GM23338 (cell line): ENCODE measurements at regions not wholly inside any gene's neighbourhood (a gene's known extent, or its start where the extent isn't known, plus 50 kb on each side); places are given as distances from the start of the nearest gene placed in this dataset.

Source experiments
- ATAC-seq: fragments of 200-7000 bp; cut with Tn5 transposase; 3 replicates; pipeline ENCODE4 v1.9.1; 2020
- DNase-seq: peaks from one replicate; pipeline ENCODE4 v3.0.0-alpha.2; 2015; ENCODE audit warnings: low spot score
- H2AFZ ChIP-seq: fragments of 200-600 bp; sonication (generic); 2 replicates; pipeline ENCODE4 v1.8.0; 2016; ENCODE audit warnings: antibody characterized with exemption, mild to moderate bottlenecking, moderate library complexity
- H3F3A ChIP-seq: fragments of 200-600 bp; sonication (generic); replicated peaks from 2 replicates; pipeline ENCODE4 v1.8.0; 2017; ENCODE audit warnings: antibody characterized with exemption, mixed run types, low read depth
- H3K27ac ChIP-seq: fragments of 200-600 bp; sonication (generic); 2 replicates; pipeline ENCODE4 v1.6.1; 2016; ENCODE audit warnings: low read depth
- H3K27me3 ChIP-seq: fragments of 200-600 bp; sonication (generic); 2 replicates; pipeline ENCODE4 v1.8.0; 2016; ENCODE audit warnings: mild to moderate bottlenecking, mixed run types, moderate library complexity; ENCODE audit not compliant: insufficient read depth
- H3K36me3 ChIP-seq: fragments of 200-600 bp; sonication (generic); 2 replicates; pipeline ENCODE4 v1.8.0; 2016; ENCODE audit warnings: mild to moderate bottlenecking; ENCODE audit not compliant: insufficient read depth
- H3K4me1 ChIP-seq: fragments of 200-600 bp; sonication (generic); 2 replicates; pipeline ENCODE4 v1.8.0; 2016; ENCODE audit warnings: mild to moderate bottlenecking, moderate library complexity; ENCODE audit not compliant: insufficient read depth
- H3K4me2 ChIP-seq: fragments of 200-600 bp; sonication (generic); 2 replicates; pipeline ENCODE4 v1.7.1; 2017; ENCODE audit warnings: mixed run types
- H3K4me3 ChIP-seq: fragments of 200-600 bp; sonication (generic); 2 replicates; pipeline ENCODE4 v1.6.1; 2016; ENCODE audit warnings: mixed run types
- H3K79me2 ChIP-seq: fragments of 200-600 bp; sonication (generic); replicated peaks from 2 replicates; pipeline ENCODE4 v1.8.0; 2017; ENCODE audit warnings: mild to moderate bottlenecking; ENCODE audit not compliant: insufficient read depth
- H3K9me2 ChIP-seq: fragments of 200-600 bp; sonication (generic); 2 replicates; pipeline ENCODE4 v1.8.0; 2017; ENCODE audit not compliant: insufficient read depth
- H4K20me1 ChIP-seq: fragments of 200-600 bp; sonication (generic); replicated peaks from 2 replicates; pipeline ENCODE4 v1.8.0; 2017; ENCODE audit warnings: mild to moderate bottlenecking; ENCODE audit not compliant: insufficient read depth
- H3K27ac Mint-ChIP-seq: 2 replicates; pipeline ENCODE4 v1.8.0; 2020; ENCODE audit warnings: inconsistent platforms, mild to moderate bottlenecking, moderate library complexity, mixed read lengths
- H3K27me3 Mint-ChIP-seq: 3 replicates; pipeline ENCODE4 v1.8.0; 2022; ENCODE audit warnings: low read depth, mild to moderate bottlenecking, moderate library complexity, mixed read lengths, inconsistent platforms; ENCODE audit not compliant: insufficient read depth, poor library complexity
- H3K36me3 Mint-ChIP-seq: 3 replicates; pipeline ENCODE4 v1.8.0; 2021; ENCODE audit warnings: low read depth, mild to moderate bottlenecking, inconsistent platforms, moderate library complexity, mixed read lengths
- H3K4me1 Mint-ChIP-seq: 3 replicates; pipeline ENCODE4 v1.8.0; 2020; ENCODE audit warnings: mild to moderate bottlenecking, inconsistent platforms, mixed read lengths
- H3K4me3 Mint-ChIP-seq: 3 replicates; pipeline ENCODE4 v1.8.0; 2021; ENCODE audit warnings: moderate library complexity, mild to moderate bottlenecking, inconsistent platforms, mixed read lengths
- H3K9me3 Mint-ChIP-seq: 3 replicates; pipeline ENCODE4 v1.8.0; 2020; ENCODE audit warnings: moderate library complexity, mild to moderate bottlenecking, inconsistent platforms, mixed read lengths
- CREB1 ChIP-seq: fragments of 250-450 bp; sonication (Bioruptor Pico); IDR thresholded peaks from 2 replicates; pipeline ENCODE4 v1.5.0; 2020; ENCODE audit warnings: low read depth, mild to moderate bottlenecking, moderate library complexity
- EZH2phosphoT487 ChIP-seq: fragments of 200-600 bp; sonication (generic); IDR thresholded peaks from one replicate; pipeline ENCODE4 v1.8.1; 2018; ENCODE audit warnings: antibody characterized with exemption; ENCODE audit not compliant: unreplicated experiment
- JUNB ChIP-seq: IDR thresholded peaks from one replicate; pipeline ENCODE4 v1.6.1; 2016; ENCODE audit warnings: antibody characterized with exemption; ENCODE audit not compliant: unreplicated experiment
- ZNF114 ChIP-seq: fragments of 250-450 bp; sonication (Bioruptor Pico); IDR thresholded peaks from 2 replicates; pipeline ENCODE4 v1.5.0; 2020; ENCODE audit warnings: mild to moderate bottlenecking, moderate library complexity
- ZNF331 ChIP-seq: fragments of 250-450 bp; sonication (Bioruptor Pico); IDR thresholded peaks from 2 replicates; pipeline ENCODE4 v1.5.0; 2020; ENCODE audit warnings: low read depth, mild to moderate bottlenecking, moderate library complexity
- TF ChIP-seq, protein P1 (sequence below): fragments of 250-450 bp; sonication (Bioruptor Pico); IDR thresholded peaks from 2 replicates; pipeline ENCODE4 v1.5.0; 2020; ENCODE audit warnings: mild to moderate bottlenecking, moderate library complexity

DNA sequence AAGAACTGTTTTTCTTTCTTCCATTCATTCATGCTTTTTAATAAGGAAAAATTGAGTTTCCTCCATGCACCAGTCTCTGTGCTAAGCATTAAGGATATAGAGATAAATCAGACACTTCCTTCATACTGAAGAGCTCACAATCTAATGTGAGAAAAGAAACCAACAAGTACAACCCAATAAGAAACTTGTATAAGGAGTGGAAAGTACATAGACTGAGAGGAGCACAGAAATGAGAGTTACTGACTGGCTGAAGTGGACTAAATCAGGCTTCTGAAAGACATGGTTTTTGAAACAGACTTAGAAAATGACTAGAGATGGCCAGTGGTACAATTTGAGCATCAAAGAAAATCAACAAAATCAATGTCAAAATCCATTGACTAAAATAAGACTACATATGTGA lies 524.4 kb downstream of the PLPP3 start (continued):
- TF ChIP-seq, protein P1, sequence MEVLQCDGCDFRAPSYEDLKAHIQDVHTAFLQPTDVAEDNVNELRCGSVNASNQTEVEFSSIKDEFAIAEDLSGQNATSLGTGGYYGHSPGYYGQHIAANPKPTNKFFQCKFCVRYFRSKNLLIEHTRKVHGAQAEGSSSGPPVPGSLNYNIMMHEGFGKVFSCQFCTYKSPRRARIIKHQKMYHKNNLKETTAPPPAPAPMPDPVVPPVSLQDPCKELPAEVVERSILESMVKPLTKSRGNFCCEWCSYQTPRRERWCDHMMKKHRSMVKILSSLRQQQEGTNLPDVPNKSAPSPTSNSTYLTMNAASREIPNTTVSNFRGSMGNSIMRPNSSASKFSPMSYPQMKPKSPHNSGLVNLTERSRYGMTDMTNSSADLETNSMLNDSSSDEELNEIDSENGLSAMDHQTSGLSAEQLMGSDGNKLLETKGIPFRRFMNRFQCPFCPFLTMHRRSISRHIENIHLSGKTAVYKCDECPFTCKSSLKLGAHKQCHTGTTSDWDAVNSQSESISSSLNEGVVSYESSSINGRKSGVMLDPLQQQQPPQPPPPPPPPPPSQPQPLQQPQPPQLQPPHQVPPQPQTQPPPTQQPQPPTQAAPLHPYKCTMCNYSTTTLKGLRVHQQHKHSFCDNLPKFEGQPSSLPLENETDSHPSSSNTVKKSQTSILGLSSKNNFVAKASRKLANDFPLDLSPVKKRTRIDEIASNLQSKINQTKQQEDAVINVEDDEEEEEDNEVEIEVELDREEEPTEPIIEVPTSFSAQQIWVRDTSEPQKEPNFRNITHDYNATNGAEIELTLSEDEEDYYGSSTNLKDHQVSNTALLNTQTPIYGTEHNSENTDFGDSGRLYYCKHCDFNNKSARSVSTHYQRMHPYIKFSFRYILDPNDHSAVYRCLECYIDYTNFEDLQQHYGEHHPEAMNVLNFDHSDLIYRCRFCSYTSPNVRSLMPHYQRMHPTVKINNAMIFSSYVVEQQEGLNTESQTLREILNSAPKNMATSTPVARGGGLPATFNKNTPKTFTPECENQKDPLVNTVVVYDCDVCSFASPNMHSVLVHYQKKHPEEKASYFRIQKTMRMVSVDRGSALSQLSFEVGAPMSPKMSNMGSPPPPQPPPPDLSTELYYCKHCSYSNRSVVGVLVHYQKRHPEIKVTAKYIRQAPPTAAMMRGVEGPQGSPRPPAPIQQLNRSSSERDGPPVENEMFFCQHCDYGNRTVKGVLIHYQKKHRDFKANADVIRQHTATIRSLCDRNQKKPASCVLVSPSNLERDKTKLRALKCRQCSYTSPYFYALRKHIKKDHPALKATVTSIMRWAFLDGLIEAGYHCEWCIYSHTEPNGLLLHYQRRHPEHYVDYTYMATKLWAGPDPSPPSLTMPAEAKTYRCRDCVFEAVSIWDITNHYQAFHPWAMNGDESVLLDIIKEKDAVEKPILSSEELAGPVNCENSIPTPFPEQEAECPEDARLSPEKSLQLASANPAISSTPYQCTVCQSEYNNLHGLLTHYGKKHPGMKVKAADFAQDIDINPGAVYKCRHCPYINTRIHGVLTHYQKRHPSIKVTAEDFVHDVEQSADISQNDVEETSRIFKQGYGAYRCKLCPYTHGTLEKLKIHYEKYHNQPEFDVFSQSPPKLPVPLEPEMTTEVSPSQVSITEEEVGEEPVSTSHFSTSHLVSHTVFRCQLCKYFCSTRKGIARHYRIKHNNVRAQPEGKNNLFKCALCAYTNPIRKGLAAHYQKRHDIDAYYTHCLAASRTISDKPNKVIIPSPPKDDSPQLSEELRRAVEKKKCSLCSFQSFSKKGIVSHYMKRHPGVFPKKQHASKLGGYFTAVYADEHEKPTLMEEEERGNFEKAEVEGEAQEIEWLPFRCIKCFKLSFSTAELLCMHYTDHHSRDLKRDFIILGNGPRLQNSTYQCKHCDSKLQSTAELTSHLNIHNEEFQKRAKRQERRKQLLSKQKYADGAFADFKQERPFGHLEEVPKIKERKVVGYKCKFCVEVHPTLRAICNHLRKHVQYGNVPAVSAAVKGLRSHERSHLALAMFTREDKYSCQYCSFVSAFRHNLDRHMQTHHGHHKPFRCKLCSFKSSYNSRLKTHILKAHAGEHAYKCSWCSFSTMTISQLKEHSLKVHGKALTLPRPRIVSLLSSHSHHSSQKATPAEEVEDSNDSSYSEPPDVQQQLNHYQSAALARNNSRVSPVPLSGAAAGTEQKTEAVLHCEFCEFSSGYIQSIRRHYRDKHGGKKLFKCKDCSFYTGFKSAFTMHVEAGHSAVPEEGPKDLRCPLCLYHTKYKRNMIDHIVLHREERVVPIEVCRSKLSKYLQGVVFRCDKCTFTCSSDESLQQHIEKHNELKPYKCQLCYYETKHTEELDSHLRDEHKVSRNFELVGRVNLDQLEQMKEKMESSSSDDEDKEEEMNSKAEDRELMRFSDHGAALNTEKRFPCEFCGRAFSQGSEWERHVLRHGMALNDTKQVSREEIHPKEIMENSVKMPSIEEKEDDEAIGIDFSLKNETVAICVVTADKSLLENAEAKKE, result no peak

DNA sequence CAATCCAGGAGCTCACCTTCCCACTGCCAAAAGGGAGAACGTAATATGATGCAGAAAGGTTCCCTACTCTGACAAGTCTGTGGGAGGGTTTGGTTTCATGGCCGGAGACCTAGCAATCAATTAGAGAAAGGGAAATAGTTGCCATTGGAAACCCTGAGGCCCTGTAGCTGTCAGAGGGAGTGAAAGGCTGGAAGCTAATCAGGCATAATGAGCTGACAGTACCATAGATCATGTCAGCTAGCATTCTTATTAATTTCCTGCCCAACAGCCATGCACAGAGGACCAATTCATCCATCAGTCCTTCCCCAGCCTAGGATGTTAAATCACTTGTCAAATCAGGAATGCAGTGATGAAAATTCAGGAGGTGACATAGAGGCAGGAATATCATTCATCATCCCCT lies 527.3 kb downstream of the PLPP3 start:
- no peak for DNase-seq
- Histone ChIP-seq H3F3A (no peaks in the 10 kb centered on the region), H4K20me1 (no peaks in the 10 kb centered on the region), H3K4me3 (no peak overlapping the region), H3K4me1 (no peaks in the 10 kb centered on the region), H2AFZ (no peak overlapping the region), H3K4me2 (no peak overlapping the region), H3K9me2 (peaks cover 6% of the 10 kb centered on the region; the same call in 1 of the 2 replicates), H3K36me3 (no peaks in the 10 kb centered on the region), H3K27me3 (no peaks in the 10 kb centered on the region), H3K27ac (no peak overlapping the region), H3K79me2 (no peaks in the 10 kb centered on the region)
- H3K4me3 Mint-ChIP-seq, result no peak overlapping the region
- H3K4me1 Mint-ChIP-seq, result no peaks in the 10 kb centered on the region
- no peaks in the 10 kb centered on the region for H3K36me3 Mint-ChIP-seq
- no peak overlapping the region for H3K27ac Mint-ChIP-seq
- no peaks in the 10 kb centered on the region for H3K27me3 Mint-ChIP-seq
- peaks cover 6% of the 10 kb centered on the region; the same call in 1 of the 3 replicates for H3K9me3 Mint-ChIP-seq
- ATAC-seq, result no peak
- TF ChIP-seq ZNF331 (CRISPR knock-in tag), result no peak
- TF ChIP-seq CREB1 (CRISPR knock-in tag), result no peak
- TF ChIP-seq ZNF114 (CRISPR knock-in tag), result no peak
- TF ChIP-seq, protein P1, result no peak
- no peak for TF ChIP-seq EZH2phosphoT487
- no peak for TF ChIP-seq JUNB
